PFSK-1 (cell line): ENCODE measurements at regions not wholly inside any gene's neighbourhood (a gene's known extent, or its start where the extent isn't known, plus 50 kb on each side); places are given as distances from the start of the nearest gene placed in this dataset.

Experiments
- FOXP2 ChIP-seq: optimal IDR thresholded peaks from 2 replicates; pipeline ENCODE3; 2011; ENCODE audit warnings: borderline replicate concordance, control low read depth, inconsistent platforms; ENCODE audit not compliant: insufficient read depth; ENCODE audit errors: extremely low read length, extremely low read depth
- POLR2AphosphoS5 ChIP-seq: IDR thresholded peaks from 2 replicates; pipeline ENCODE4 v1.6.1; 2012; ENCODE audit warnings: low read depth, mild to moderate bottlenecking, control low read depth, low read length, moderate library complexity
- SIN3A ChIP-seq: IDR thresholded peaks from 2 replicates; pipeline ENCODE4 v1.6.1; 2012; ENCODE audit warnings: mild to moderate bottlenecking, low read length, moderate library complexity, borderline replicate concordance; ENCODE audit not compliant: insufficient read depth
- TAF1 ChIP-seq: IDR thresholded peaks from 2 replicates; pipeline ENCODE4 v1.6.1; 2012; ENCODE audit warnings: low read length, control low read depth, borderline replicate concordance; ENCODE audit not compliant: insufficient read depth
- TF ChIP-seq, protein P1 (sequence below), 2 experiments: IDR thresholded peaks; 2 replicates each; pipeline versions ENCODE4 v1.6.1 to v1.8.0; 2011 to 2012; ENCODE audit warnings: low read depth in 2 of 2, low read length in 2 of 2, control low read depth in 1 of 2, inconsistent platforms in 1 of 2, mild to moderate bottlenecking in 1 of 2, moderate library complexity in 1 of 2; ENCODE audit not compliant: insufficient read depth in 1 of 2

DNA sequence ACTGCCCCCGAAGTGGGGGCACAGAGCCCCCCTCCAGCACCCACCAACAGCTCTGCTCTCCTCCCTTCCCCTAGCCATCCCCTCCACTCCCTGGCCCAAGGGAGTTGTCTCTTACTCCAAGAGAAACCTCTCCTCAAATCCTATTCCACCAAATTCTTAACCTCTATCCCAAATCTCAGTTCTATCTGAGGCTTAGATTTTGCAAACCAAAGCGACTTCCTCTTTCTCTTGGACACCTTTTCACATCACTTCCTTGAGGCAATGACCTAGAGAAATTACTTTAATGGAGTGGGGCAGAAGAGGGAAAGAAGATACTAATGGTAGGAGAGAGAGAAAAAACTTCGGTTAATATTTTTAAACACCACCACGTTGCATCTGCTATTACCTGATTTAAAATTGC, 167.2 kb downstream of the SS18 start:
- TF ChIP-seq POLR2AphosphoS5, result no peak
- no peak for TF ChIP-seq FOXP2
- TF ChIP-seq SIN3A, result no peak
- TF ChIP-seq, protein P1, sequence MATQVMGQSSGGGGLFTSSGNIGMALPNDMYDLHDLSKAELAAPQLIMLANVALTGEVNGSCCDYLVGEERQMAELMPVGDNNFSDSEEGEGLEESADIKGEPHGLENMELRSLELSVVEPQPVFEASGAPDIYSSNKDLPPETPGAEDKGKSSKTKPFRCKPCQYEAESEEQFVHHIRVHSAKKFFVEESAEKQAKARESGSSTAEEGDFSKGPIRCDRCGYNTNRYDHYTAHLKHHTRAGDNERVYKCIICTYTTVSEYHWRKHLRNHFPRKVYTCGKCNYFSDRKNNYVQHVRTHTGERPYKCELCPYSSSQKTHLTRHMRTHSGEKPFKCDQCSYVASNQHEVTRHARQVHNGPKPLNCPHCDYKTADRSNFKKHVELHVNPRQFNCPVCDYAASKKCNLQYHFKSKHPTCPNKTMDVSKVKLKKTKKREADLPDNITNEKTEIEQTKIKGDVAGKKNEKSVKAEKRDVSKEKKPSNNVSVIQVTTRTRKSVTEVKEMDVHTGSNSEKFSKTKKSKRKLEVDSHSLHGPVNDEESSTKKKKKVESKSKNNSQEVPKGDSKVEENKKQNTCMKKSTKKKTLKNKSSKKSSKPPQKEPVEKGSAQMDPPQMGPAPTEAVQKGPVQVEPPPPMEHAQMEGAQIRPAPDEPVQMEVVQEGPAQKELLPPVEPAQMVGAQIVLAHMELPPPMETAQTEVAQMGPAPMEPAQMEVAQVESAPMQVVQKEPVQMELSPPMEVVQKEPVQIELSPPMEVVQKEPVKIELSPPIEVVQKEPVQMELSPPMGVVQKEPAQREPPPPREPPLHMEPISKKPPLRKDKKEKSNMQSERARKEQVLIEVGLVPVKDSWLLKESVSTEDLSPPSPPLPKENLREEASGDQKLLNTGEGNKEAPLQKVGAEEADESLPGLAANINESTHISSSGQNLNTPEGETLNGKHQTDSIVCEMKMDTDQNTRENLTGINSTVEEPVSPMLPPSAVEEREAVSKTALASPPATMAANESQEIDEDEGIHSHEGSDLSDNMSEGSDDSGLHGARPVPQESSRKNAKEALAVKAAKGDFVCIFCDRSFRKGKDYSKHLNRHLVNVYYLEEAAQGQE (IDR thresholded peaks at IDR 0.05; ENCODE audit: insufficient read depth in 1 of 2, low read depth in 2 of 2, low read length in 2 of 2), result no peak
- TF ChIP-seq TAF1, result no peak

GRCh38 chr18:25921677-25922421, 168.6 kb downstream of the SS18 start:
- TF ChIP-seq TAF1, result no peak
- TF ChIP-seq FOXP2, result no peak
- no peak for TF ChIP-seq SIN3A
- TF ChIP-seq POLR2AphosphoS5, result no peak
- TF ChIP-seq, protein P1 (IDR thresholded peaks at IDR 0.05; ENCODE audit: insufficient read depth in 1 of 2, low read depth in 2 of 2, low read length in 2 of 2), result no peak

DNA sequence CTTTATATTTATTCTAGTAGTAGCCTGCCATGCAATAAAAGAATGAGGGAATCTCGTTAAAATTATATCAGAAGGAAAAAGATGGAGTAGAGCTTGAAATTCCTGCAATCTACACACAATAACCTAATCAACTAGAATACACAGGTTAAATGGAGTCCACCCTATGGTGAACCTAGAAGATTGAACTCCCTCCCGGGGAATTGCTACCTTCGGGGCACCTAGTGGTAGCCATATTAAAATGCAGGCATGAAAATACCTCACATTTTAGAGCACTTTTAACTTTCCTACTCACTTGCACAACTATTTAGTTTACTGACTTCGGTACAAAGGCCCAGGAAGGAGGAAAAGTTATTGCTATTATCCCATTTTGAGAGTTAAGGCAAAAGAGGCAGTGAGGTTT, 174.5 kb downstream of the SS18 start:
- TF ChIP-seq TAF1 (no peak), SIN3A (no peak), POLR2AphosphoS5 (no peak), FOXP2 (no peak)
- TF ChIP-seq, protein P1 (IDR thresholded peaks at IDR 0.05; ENCODE audit: insufficient read depth in 1 of 2, low read depth in 2 of 2, low read length in 2 of 2), result no peak

DNA sequence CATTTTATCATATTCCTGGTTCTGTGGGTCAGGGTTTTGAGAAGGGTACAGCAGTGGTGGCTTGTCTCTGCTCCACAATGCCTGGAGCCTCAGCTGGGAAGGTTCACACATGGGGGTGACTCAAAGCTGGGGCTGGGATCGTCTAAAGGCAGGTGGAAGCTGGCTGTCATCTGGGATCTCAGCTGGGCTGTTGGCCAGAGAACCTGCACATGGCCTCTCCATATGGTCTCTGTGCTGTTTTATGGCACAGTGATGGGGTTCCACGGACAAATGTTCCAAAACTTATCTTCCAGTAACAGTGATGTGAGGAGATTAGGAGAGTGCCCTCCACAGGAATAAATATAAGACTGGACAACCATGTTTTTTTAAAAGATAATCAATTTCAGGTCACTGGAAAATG, 191.4 kb downstream of the SS18 start:
- TF ChIP-seq POLR2AphosphoS5, result no peak
- TF ChIP-seq, protein P1 (IDR thresholded peaks at IDR 0.05; ENCODE audit: insufficient read depth in 1 of 2, low read depth in 2 of 2, low read length in 2 of 2), result no peak
- no peak for TF ChIP-seq FOXP2
- no peak for TF ChIP-seq TAF1
- no peak for TF ChIP-seq SIN3A
